Neural progenitor cell (in vitro differentiated cells): ENCODE measurements at regions not wholly inside any gene's neighbourhood (a gene's known extent, or its start where the extent isn't known, plus 50 kb on each side); places are given as distances from the start of the nearest gene placed in this dataset.
"Not testable (repeated sequence)": the region's sequence is repeated elsewhere in the genome, so short reads cannot be mapped to it uniquely, and the experiment has no call there.

Experiments
- CTCF ChIP-seq: fragments of 200-600 bp; sonication (generic); IDR thresholded peaks from 2 replicates; pipeline ENCODE4 v1.5.1; 2017; ENCODE audit warnings: antibody characterized with exemption, mild to moderate bottlenecking
- EZH2 ChIP-seq: fragments of 200-600 bp; sonication (generic); IDR thresholded peaks from 2 replicates; pipeline ENCODE4 v1.6.1; 2017; ENCODE audit warnings: antibody characterized with exemption, mild to moderate bottlenecking, moderate library complexity
- EZH2phosphoT487 ChIP-seq: fragments of 200-600 bp; sonication (generic); IDR thresholded peaks from 2 replicates; pipeline ENCODE4 v1.6.1; 2017; ENCODE audit warnings: antibody characterized with exemption

DNA sequence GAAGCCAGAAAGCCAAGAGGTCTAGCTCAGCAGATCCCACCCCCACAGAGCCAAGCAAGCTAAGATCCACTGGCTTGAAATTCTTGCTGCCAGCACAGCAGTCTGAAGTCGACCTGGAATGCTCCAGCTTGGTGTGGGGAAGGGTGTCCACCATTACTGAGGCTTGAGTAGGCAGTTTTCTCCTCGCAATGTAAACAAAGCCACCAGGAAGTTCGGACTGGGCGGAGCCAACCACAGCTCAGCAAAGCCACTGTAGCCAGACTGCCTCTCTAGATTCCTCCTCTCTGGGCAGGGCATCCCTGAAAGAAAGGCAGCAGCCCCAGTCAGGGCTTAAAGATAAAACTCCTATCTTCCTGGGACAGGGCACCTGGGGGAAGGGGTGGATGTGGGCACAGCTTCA lies 495.0 kb upstream of the GYPC start:
- TF ChIP-seq CTCF, EZH2phosphoT487, EZH2: not testable (repeated sequence)
